ENCODE measurements at regions not wholly inside any gene's neighbourhood (a gene's known extent, or its start where the extent isn't known, plus 50 kb on each side); places are given as distances from the start of the nearest gene placed in this dataset.

DNA sequence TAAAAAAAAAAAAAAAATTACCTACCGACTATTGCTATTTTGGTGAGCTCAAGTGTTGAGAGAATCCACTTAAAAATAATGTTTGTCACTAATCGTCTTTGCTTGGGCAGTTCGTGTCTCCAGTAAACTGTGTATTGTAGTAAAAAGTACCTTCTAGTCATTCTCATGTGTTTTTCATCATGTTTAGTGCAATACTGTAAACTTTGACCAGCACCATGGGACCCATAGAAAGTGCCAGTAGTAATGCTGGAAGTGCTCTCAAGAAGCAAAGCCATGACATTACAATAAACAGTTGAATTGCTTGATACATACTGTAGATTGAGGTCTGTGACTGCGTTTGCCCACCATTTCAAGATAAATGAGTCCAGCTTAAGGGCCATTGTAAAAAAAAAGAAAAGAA, 395.2 kb downstream of the BCKDHB start:
- TF ChIP-seq POLR2A (IDR thresholded peaks at IDR 0.05): no peak
- TF ChIP-seq, protein P1, sequence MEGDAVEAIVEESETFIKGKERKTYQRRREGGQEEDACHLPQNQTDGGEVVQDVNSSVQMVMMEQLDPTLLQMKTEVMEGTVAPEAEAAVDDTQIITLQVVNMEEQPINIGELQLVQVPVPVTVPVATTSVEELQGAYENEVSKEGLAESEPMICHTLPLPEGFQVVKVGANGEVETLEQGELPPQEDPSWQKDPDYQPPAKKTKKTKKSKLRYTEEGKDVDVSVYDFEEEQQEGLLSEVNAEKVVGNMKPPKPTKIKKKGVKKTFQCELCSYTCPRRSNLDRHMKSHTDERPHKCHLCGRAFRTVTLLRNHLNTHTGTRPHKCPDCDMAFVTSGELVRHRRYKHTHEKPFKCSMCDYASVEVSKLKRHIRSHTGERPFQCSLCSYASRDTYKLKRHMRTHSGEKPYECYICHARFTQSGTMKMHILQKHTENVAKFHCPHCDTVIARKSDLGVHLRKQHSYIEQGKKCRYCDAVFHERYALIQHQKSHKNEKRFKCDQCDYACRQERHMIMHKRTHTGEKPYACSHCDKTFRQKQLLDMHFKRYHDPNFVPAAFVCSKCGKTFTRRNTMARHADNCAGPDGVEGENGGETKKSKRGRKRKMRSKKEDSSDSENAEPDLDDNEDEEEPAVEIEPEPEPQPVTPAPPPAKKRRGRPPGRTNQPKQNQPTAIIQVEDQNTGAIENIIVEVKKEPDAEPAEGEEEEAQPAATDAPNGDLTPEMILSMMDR (IDR thresholded peaks at IDR 0.05 in 4 of 5, conservative IDR thresholded peaks at IDR 0.05 in 1 of 5): no peak

All from gastrocnemius medialis (tissue), 4 donors.